Heart right ventricle (tissue), 16 donors: ENCODE measurements at regions not wholly inside any gene's neighbourhood (a gene's known extent, or its start where the extent isn't known, plus 50 kb on each side); places are given as distances from the start of the nearest gene placed in this dataset.

ENCODE experiments used
- ATAC-seq, 8 donors: fragments of 200-7000 bp; cut with Tn5 transposase; one replicate each; pipeline ENCODE4 v1.9.1; 2020; ENCODE audit warnings: mild to moderate bottlenecking in 8 of 8, moderate library complexity in 8 of 8, moderate number of reproducible peaks in 1 of 8
- DNase-seq, 2 donors: peaks; one replicate each; pipeline ENCODE4 v3.0.0-alpha.2; 2020
- H3K27ac ChIP-seq, 10 donors: fragments of 200-600 bp; sonication (generic) in 2 of 10; one replicate each; pipeline versions ENCODE4 v1.5.0 to v1.8.0; 2020 to 2022; ENCODE audit warnings: mild to moderate bottlenecking in 3 of 10
- H3K27me3 ChIP-seq, 7 donors: fragments of 200-600 bp; one replicate each; pipeline ENCODE4 v1.8.0; 2021 to 2022; ENCODE audit warnings: mild to moderate bottlenecking in 2 of 7
- H3K36me3 ChIP-seq, 9 donors: fragments of 200-600 bp; sonication (generic) in 1 of 9; one replicate each; pipeline versions ENCODE4 v1.5.0 to v1.8.0; 2020 to 2022; ENCODE audit warnings: mild to moderate bottlenecking in 2 of 9
- H3K4me1 ChIP-seq, 9 donors: fragments of 200-600 bp; sonication (generic) in 1 of 9; one replicate each; pipeline versions ENCODE4 v1.5.0 to v1.8.0; 2020 to 2022; ENCODE audit warnings: mild to moderate bottlenecking in 4 of 9
- H3K4me3 ChIP-seq, 10 donors: fragments of 200-600 bp; sonication (generic) in 2 of 10; one replicate each; pipeline versions ENCODE4 v1.5.0 to v1.8.0; 2020 to 2022; ENCODE audit warnings: mild to moderate bottlenecking in 7 of 10, moderate library complexity in 2 of 10
- H3K9me3 ChIP-seq, 11 donors: fragments of 200-600 bp in 10 of 11; sonication (generic) in 2 of 11; one replicate each; pipeline versions ENCODE4 v1.5.0 to v1.8.0; 2013 to 2022; ENCODE audit warnings: mild to moderate bottlenecking in 2 of 11, control low read depth in 1 of 11, moderate library complexity in 1 of 11
- WGBS, 2 donors: extraction: QIAGEN DNeasy Blood & Tissue Kit; methylation state at CpG; one replicate each; pipeline ENCODE4 v1.1.7; 2013; ENCODE audit warnings: inconsistent platforms in 1 of 2; 5-methylcytosine and 5-hydroxymethylcytosine counted together
- intact Hi-C, 10 donors: fragments of 100-400 bp; cut with DNase I; formaldehyde crosslinking; loops; one replicate each; pipeline versions ENCODE4 v1.11.1 to v1.14.2; 2022
- TF ChIP-seq, protein P1 (sequence below), 9 donors: fragments of 200-600 bp; sonication (generic) in 2 of 9; IDR thresholded peaks; one replicate each; pipeline versions ENCODE4 v1.5.0 to v1.8.0; 2021 to 2022; ENCODE audit warnings: antibody characterized with exemption in 9 of 9, mild to moderate bottlenecking in 5 of 9, moderate library complexity in 1 of 9
- donor health status: Arrhythmogenic right ventricular cardiomyopathy.
- donor health status: ischemic (EF 13 %, LVEDD 7.1; RV severe dilation, severe dysfunction).
- donor health status: healthy with polysubstance abuse.
- donor health status: DM: no; HTN: yes; CAD: no.
- donor health status: DM: no; HTN: no; CAD: no.
- donor health status: ischemic (EF 25% LVEDD 6.9; RV normal size, moderate dysfunction).
- donor health status: ischemic (EF 25% LVEDD 5.7; RV mildly dilated, moderate dysfunction).
- donor health status: healthy.
- donor health status: DM: yes; HTN: yes; CAD: no.
- donor health status: Ischemic cardiomyopathy.
- donor health status: ischemic (EF 35%, LVEDD 5.7; RV mildly dilated, moderate dysfunction).
- donor health status: nonischemic (EF 11% LVEDD 7.7; RV severe dilation, severe dysfunction).
- donor health status: DM: yes; HTN: yes; CAD: no.
- donor health status: PGD.
- donor health status: ischemic (EF 29% LVEDD 5.4; RV normal size, mild dysfunction).
- donor health status: nonischemic (EF 23%, LVEDD 6.1; RV moderate dilation, normal function).

GRCh38 chr3:31349001-31349748 lies 183.6 kb upstream of the STT3B start:
- H3K27me3 ChIP-seq: no peaks in the 10 kb centered on the region
- no peaks in the 10 kb centered on the region for H3K4me1 ChIP-seq
- no peak for ATAC-seq
- TF ChIP-seq, protein P1, sequence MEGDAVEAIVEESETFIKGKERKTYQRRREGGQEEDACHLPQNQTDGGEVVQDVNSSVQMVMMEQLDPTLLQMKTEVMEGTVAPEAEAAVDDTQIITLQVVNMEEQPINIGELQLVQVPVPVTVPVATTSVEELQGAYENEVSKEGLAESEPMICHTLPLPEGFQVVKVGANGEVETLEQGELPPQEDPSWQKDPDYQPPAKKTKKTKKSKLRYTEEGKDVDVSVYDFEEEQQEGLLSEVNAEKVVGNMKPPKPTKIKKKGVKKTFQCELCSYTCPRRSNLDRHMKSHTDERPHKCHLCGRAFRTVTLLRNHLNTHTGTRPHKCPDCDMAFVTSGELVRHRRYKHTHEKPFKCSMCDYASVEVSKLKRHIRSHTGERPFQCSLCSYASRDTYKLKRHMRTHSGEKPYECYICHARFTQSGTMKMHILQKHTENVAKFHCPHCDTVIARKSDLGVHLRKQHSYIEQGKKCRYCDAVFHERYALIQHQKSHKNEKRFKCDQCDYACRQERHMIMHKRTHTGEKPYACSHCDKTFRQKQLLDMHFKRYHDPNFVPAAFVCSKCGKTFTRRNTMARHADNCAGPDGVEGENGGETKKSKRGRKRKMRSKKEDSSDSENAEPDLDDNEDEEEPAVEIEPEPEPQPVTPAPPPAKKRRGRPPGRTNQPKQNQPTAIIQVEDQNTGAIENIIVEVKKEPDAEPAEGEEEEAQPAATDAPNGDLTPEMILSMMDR (IDR thresholded peaks at IDR 0.05): no peak
- 87 to 96% methylated on average over 1 of the region's 1 CpG for WGBS, 2 donors
- no peak overlapping the region for H3K27ac ChIP-seq
- H3K4me3 ChIP-seq: no peak overlapping the region
- no peaks in the 10 kb centered on the region for H3K36me3 ChIP-seq
- intact Hi-C loops: no loop called here
- peaks cover 0 to 15% (median 0%) of the 10 kb centered on the region in 11 donors for H3K9me3 ChIP-seq
- DNase-seq: no peak

GRCh38 chr3:31350307-31350706 lies 182.4 kb upstream of the STT3B start:
- intact Hi-C loops: no loop called here
- DNase-seq (no peak), ATAC-seq (no peak)
- no peak overlapping the region for H3K4me3 ChIP-seq
- TF ChIP-seq, protein P1 (IDR thresholded peaks at IDR 0.05): no peak
- no peaks in the 10 kb centered on the region for H3K27me3 ChIP-seq
- H3K36me3 ChIP-seq: no peaks in the 10 kb centered on the region
- WGBS, 2 donors: 38 to 56% methylated on average over 2 of the region's 2 CpGs
- peaks cover 0 to 4% (median 0%) of the 10 kb centered on the region in 11 donors for H3K9me3 ChIP-seq
- H3K4me1 ChIP-seq: no peaks in the 10 kb centered on the region
- H3K27ac ChIP-seq: no peak overlapping the region

DNA sequence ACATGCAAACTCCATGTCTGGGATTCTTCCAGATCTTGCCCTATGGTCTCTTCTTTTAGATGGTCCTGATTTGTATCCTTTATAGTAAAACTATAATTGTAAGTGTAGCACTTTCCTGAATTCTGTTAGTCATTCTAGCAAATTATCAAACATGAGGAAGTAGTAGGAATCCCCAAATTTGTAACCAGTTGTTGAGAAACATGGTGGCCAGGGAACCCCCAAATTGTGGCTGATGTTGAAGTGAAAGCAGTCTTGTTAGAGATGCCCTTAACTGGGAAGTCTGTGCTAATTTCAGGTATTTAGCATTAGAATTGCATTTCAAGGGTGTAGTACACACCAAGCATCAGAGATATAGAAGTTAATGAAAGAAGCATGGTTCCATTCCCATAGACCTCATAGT lies 180.4 kb upstream of the STT3B start:
- no peaks in the 10 kb centered on the region for H3K27me3 ChIP-seq
- H3K27ac ChIP-seq: no peak overlapping the region
- TF ChIP-seq, protein P1 (IDR thresholded peaks at IDR 0.05): no peak
- H3K4me3 ChIP-seq: no peak overlapping the region
- no peaks in the 10 kb centered on the region for H3K4me1 ChIP-seq
- H3K9me3 ChIP-seq: peaks cover 0 to 8% (median 0%) of the 10 kb centered on the region in 11 donors
- intact Hi-C loops: no loop called here
- DNase-seq (no peak), ATAC-seq (no peak)
- H3K36me3 ChIP-seq: no peaks in the 10 kb centered on the region

- Histone ChIP-seq H3K36me3 (no peaks in the 10 kb centered on the region), H3K27ac (no peak overlapping the region), H3K4me3 (no peak overlapping the region), H3K4me1 (no peaks in the 10 kb centered on the region), H3K9me3 (peaks cover 0 to 8% (median 0%) of the 10 kb centered on the region in 11 donors), H3K27me3 (no peaks in the 10 kb centered on the region)
- ATAC-seq: no peak
- 84 to 92% methylated on average over 1 of the region's 1 CpG for WGBS, 2 donors
- TF ChIP-seq, protein P1 (IDR thresholded peaks at IDR 0.05): no peak
- intact Hi-C loops: no loop called here
- DNase-seq: no peak
Observed at GRCh38 chr3:31353166-31353565, 179.6 kb upstream of the STT3B start.
